Kidney glomerular epithelial cell (primary cell): ENCODE measurements at regions not wholly inside any gene's neighbourhood (a gene's known extent, or its start where the extent isn't known, plus 50 kb on each side); places are given as distances from the start of the nearest gene placed in this dataset.
"Not testable (repeated sequence)": the region's sequence is repeated elsewhere in the genome, so short reads cannot be mapped to it uniquely, and the experiment has no call there.

Experiments used
- DNase-seq: peaks from one replicate; lab custom pipeline; 2025; lab: John Stamatoyannopoulos, UW

DNA sequence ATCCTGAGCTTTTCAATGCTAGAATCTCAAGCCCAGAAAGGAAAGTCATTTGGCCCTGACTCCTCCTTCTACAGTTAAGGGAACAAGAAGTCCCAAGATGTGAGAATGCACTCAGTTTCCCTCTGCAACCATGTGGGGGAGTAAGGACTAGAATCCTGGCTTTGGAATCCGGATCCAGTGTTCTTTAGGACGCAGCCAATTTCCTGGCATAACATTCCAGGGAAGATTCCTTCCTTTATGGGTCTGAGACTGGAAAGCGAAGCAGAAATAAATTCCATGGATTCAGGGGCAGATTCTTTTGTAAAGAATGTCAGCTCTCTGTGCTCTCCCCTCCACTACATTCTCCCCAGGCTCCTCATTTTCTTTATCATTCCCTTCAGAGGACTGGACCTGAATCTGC is 151.8 kb upstream of the SOX14 start:
- no peak for DNase-seq

DNA sequence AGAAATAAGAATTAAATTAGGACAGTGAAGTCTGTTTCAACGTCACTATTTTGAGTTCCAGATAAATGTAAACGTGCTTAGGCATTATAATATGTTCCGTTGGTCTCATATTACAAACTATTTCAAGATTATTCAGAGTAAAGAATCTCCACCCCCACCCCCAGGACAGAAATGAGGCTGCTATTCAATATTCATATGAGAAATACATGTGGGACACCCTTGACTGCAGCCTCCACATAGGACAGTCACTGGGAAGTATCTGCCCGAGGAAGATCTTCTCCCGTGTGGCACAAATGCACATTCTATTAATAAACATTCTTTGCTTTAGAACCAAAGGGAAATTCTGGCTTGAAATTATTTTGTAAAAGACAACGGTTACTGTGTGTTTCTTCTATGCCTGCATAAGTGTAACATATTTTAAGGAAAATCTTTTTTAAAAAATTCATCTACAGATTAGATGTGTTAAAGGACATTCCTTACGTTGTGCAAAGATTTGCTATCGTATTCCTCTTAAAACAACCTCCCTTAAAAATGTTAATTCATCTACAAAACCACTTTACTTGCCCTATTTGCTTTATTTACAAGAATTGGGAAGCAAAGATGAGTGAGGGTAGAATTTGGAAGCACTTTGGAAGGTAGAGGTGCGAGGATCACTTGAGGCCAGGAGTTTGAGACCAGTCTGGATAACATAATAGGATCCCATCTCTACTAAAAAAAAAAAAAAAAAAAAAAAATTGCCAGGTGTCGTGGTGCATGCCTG is 148.3 kb upstream of the SOX14 start:
- no peak for DNase-seq

DNA sequence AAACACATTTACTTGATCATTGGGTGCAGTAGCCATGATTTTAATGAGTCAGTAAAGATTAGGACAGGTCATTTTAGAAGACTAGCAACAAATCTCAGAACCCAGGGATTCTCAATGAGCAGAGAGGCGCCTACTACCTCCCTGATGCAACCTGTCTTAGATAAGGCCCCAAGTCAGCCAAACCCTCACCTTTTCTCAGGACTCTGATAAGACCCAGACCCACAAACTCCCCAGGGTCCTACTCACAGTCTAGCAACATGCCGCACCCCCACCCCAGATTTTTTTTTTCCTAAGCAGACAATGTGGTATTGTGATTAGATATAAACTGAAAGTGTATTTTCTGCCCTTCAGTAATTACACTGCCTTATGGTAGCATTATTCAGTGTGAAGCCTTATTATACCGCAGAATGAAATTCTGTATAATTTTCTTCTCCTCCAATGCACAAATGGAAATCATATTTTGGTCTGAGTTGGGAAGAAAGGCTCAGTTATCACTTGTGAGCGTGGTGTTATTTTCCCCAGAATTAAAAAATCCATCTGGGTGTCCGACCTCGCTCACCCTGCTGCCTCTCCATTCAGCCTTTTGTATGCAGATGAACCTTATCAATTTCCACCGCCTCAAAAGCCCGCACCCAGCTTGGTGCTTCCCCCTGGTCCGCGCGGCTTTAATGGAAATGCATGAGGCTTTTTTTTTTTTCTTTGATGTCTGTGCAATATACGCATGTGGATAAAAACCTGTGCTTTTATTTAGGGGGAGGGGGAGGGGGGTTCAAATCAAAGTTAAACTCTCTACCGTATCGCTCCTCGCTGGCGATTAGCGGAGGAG is 122.0 kb upstream of the SOX14 start:
- no peak for DNase-seq

DNA sequence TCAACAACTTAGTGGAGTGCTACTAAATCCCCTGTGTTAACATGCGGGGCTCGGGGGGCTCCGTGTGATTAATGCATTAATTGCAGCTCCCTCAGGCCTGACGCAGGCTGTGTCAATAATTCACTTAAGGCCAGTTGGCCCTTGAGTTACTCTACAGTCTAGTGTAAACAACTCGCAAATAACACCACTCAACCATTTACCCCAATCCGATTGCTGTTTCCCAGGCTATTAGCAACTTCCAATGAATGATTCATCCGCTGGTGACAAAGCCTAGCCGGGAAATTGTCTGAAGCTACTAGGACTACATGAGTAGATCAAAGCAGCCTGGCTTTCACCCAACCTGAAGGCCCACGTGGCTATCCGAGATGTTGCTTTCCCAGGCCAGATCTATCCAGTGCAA is 121.3 kb upstream of the SOX14 start:
- DNase-seq: no peak

DNA sequence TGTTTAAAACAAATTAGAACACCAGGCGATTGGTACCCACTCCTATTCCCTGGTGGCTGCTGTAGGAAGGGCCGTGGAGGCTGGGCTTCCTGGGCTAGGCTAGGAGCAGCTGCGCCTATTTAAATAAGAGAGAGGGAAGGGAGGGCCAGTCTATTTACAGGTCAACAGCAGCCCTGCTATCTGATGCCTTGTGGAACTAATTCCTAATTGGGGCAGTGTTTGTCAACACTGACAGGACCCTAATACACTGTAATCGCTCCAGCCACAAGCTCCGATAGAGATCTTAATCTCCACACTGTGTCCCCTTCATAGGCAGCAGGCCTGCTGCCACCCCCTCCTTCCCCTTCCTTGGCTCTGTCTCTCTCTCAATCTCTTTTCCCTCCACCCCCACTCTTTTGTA is 116.9 kb upstream of the SOX14 start:
- no peak for DNase-seq

DNA sequence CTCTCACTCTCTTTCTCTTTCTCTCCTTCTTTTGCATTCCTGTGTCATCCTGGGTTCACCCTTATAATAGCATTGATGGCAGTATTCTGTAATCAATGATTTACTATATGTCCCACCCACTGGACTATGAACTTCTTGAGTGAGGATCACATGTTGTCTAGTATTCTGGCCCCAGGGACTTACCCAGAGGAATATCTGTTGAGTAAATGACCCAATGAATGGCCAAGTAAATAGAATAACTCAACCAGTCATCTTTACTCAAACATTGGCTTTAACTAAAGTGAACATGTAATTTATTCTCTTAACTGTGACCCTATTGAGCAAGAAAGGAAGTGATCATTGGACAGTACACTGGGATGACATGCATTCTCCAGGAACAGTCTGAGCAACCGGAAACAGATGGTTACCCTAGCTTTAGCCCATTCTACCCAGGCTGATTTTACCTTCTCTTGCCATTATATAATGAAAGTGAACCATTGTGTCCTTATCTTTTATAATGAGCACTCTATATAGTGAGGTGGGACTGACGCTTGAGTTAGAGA is 94.5 kb upstream of the SOX14 start:
- DNase-seq: no peak

DNA sequence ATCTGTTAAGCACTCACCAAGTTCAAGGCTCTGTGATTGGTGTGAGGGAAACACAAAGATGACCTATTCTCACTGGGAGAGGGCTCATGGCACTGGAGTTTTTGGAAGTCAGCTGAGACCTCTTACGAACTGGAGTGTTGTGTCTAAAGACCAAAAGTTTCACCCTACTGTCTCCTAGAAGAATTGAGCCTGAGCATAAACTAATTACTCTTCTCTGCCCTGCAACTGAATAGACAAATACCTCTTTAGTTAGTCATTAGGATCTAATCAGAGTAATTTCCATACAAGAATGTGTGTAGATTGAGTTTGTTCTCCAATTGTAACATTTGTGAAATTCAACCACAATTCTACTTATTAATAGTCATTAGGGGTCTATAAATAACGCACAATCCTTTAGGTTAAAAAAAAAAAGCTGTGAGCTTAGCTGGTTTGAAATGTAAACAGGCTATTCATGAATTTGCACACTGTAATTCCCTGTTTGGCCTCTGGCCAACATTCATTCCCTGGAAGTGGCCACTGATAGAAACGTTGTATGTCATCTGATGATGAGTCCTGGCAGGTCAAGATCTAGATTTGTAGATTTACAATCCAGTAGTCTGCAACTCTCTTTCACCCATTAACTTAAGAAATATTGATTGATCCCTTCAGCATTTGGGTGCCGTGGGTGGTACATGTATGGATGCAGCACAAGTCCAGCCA is 76.8 kb upstream of the SOX14 start:
- no peak for DNase-seq

DNA sequence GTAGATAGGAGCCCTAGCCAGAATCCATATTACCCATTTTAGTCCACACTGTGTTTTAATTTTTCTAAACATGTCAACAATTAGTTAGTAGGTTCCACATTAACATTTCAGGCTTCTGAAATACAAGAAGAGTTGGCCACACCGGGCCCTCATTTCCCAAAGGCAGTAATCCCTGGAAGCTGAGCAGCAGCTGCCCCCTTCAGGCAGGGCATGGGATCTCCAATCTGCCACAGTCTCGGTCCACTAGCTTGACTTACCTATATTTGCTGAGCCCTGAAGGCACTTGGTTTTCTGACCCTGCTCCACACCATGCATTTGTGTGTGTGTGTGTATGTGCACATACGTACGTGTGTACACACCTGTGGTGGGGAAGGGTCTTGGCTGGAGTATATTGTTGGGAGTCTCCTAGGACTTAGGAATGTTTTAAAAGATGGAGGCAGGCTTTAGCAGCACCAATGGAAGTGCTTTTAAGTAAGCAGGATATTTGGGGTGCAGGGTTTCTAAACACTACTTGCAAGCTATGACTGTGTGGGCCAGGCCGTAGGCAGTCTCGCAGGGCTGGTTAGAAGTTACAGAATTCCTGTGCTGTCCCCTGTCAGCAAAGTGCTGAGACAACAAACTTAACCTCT is 71.2 kb upstream of the SOX14 start:
- no peak for DNase-seq

DNA sequence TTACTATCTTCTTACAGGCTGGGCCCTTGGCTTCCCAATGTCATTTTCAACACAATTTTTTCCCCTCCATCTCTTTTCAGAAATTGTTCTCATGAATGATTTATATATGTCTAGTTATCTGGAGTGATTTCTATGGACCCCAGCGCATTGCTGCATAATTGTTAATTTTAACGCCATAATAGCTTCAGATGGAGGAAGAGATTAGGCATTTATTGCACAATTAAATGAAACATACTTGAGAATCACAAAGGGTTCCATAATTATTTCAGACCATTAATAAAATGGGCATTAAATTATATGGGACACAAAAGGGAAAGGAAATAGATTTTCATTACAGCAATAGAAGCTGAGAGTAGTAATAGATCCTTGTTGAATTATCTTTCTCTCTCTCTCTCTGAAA is 70.3 kb upstream of the SOX14 start:
- DNase-seq: no peak

DNA sequence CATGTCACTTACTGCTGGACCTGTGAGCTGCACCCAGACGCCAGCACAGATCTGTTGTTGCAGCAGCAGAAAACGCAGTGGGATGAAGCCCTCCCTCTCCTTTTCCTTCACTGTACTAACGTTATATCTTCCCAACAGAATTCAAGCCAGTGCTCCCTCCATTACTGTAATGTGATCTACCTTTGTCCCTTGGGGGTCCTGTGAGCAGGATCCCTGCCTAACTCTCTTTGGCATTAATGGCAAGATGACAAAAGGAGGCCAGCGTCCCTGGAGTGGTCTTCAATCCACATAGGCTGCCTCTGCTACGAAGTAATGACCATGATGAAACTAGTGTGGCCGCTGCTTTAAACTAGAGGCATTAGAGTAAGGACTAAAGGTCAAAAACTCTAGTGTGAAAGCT is 69.3 kb upstream of the SOX14 start:
- no peak for DNase-seq

DNA sequence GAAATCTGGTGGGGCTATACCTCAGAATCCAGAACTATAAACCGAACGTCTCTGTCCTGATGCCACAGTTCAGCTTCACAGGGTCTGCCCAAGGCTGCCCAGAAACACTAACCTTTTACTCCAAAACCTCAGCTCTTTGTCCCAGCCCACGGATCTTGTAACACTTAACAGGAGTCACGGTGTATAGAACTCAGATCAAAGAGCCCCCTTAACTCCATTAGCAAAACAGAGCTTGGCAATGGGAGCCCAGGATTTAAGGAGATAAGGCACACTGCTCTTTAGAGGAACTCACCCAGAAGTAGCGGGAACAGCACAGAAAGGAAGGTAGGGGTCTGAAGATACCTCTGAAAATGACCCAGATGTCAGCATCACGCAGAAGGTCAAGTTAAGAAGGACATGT is 68.8 kb upstream of the SOX14 start:
- no peak for DNase-seq

DNA sequence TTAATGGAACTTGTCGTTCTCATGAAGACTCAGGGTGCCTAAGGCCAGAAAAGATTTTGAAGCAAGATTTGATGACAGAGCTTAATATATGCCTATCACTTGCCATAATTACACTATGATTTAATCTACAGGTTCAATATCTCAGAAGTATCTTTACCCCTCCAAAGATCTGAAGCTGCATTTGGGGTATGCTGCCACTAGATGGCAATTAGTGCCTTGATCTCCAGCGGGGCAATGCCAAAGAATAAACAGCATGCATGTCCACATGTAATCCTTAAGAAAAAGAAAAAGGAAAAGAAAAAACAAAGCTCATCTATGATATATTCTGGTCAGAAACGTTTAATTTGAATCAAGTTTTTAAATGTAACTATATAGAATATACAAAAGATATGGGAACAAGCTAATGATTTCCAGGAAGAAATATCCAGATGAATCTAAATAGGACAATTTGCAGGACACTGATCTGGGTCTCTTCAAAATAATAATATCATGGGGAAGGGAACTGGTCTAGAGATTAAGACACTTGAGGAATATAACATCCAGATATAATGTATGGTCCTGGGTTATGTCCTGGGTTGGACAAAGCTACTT is 55.0 kb upstream of the SOX14 start:
- no peak for DNase-seq

DNA sequence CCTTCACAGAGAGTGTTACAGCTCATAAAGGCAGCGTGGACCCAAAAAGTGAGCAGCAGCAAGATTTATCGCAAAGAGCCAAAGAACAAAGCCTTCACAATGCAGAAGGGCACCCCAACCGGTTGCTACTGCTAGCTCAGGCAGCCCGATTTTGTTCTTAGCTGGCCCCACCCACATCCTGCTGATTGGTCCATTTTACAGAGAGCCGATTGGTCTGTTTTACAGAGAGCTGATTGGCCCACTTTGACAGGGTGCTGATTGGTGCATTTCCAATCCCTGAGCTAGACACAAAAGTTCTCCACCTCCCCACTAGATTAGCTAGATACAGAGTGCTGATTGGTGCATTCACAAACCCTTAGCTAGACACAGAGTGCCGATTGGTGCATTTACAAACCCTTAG is 50.1 kb upstream of the SOX14 start:
- not testable (repeated sequence) for DNase-seq
